GM21381 (cell line): ENCODE measurements at regions not wholly inside any gene's neighbourhood (a gene's known extent, or its start where the extent isn't known, plus 50 kb on each side); places are given as distances from the start of the nearest gene placed in this dataset.

Experiments used
- ATAC-seq: cut with Tn5 transposase; IDR thresholded peaks from one replicate; pipeline ENCODE4 v1.9.1; 2021; ENCODE audit warnings: mild to moderate bottlenecking, moderate library complexity; ENCODE audit not compliant: unreplicated experiment

- ATAC-seq = no peak
Measured at GRCh38 chr18:77501266-77501665, 251.6 kb downstream of the GALR1 start.

GRCh38 chr18:77505499-77505898, 255.9 kb downstream of the GALR1 start:
- no peak for ATAC-seq

- ATAC-seq = no peak
Measured at GRCh38 chr18:77512152-77512551, 262.5 kb downstream of the GALR1 start.

- no peak for ATAC-seq
Measured at GRCh38 chr18:77517901-77518300, 268.3 kb downstream of the GALR1 start.

GRCh38 chr18:77520767-77521166, 271.1 kb downstream of the GALR1 start:
- no peak for ATAC-seq

GRCh38 chr18:77522051-77522675, 272.5 kb downstream of the GALR1 start:
- no peak for ATAC-seq

- no peak for ATAC-seq
Measured at GRCh38 chr18:77524909-77525308, 275.3 kb downstream of the GALR1 start.

GRCh38 chr18:77526962-77527361, 277.3 kb downstream of the GALR1 start:
- no peak for ATAC-seq

GRCh38 chr18:77528872-77529271, 279.2 kb downstream of the GALR1 start:
- ATAC-seq = no peak

GRCh38 chr18:77529492-77530176, 280.0 kb downstream of the GALR1 start:
- ATAC-seq = no peak

- ATAC-seq = no peak
Measured at GRCh38 chr18:77530732-77531131, 281.1 kb downstream of the GALR1 start.

GRCh38 chr18:77539860-77540259, 290.2 kb downstream of the GALR1 start:
- ATAC-seq = no peak

GRCh38 chr18:77544792-77545191, 295.1 kb downstream of the GALR1 start:
- no peak for ATAC-seq

GRCh38 chr18:77547757-77548156, 298.1 kb downstream of the GALR1 start:
- ATAC-seq = no peak

GRCh38 chr18:77548790-77549420, 299.3 kb downstream of the GALR1 start:
- ATAC-seq = no peak

GRCh38 chr18:77550625-77551024, 301.0 kb downstream of the GALR1 start:
- ATAC-seq = no peak

- no peak for ATAC-seq
Measured at GRCh38 chr18:77551055-77551454, 301.4 kb downstream of the GALR1 start.

GRCh38 chr18:77552945-77553344, 303.3 kb downstream of the GALR1 start:
- ATAC-seq = no peak

- no peak for ATAC-seq
Measured at GRCh38 chr18:77554061-77554460, 304.4 kb downstream of the GALR1 start.

GRCh38 chr18:77557046-77557587, 307.5 kb downstream of the GALR1 start:
- ATAC-seq = no peak

GRCh38 chr18:77559274-77559910, 309.7 kb downstream of the GALR1 start:
- no peak for ATAC-seq
